Thyroid gland (tissue), 4 donors: ENCODE measurements at regions not wholly inside any gene's neighbourhood (a gene's known extent, or its start where the extent isn't known, plus 50 kb on each side); places are given as distances from the start of the nearest gene placed in this dataset.

Experiments
- DNase-seq, 2 donors: peaks; one replicate each; pipeline ENCODE4 v3.0.0-alpha.2; 2019
- H3K27ac ChIP-seq, 3 donors: fragments of 200-600 bp; sonication (generic); 1 replicate in 2 of 3; 2 replicates in 1 of 3; pipeline ENCODE4 v1.5.1; 2016 to 2019; ENCODE audit warnings: mild to moderate bottlenecking in 1 of 3, moderate library complexity in 1 of 3
- H3K27me3 ChIP-seq: fragments of 200-600 bp; sonication (generic); one replicate; pipeline ENCODE4 v1.5.1; 2019
- H3K36me3 ChIP-seq, 2 donors: fragments of 200-600 bp; sonication (generic); one replicate each; pipeline ENCODE4 v1.5.1; 2016 to 2019
- H3K4me1 ChIP-seq, 2 donors: fragments of 200-600 bp; sonication (generic); one replicate each; pipeline ENCODE4 v1.5.1; 2017 to 2019
- H3K4me3 ChIP-seq, 3 donors: fragments of 200-600 bp; sonication (generic); replicated peaks in 1 of 3; 1 replicate in 2 of 3; 2 replicates in 1 of 3; pipeline ENCODE4 v1.5.1; 2016; ENCODE audit warnings: mild to moderate bottlenecking in 1 of 3
- H3K9me3 ChIP-seq: fragments of 200-600 bp; sonication (generic); one replicate; pipeline ENCODE4 v1.5.1; 2017
- CTCF ChIP-seq, 6 experiments: fragments of 200-600 bp in 3 of 6; fragments of 450-650 bp in 3 of 6; sonication (generic) in 3 of 6; IDR thresholded peaks; one replicate each; pipeline ENCODE4 v1.5.1; 2016 to 2019; ENCODE audit warnings: antibody characterized with exemption in 6 of 6, mild to moderate bottlenecking in 2 of 6, inconsistent platforms in 1 of 6, moderate library complexity in 1 of 6
- POLR2A ChIP-seq, 2 donors: fragments of 450-650 bp; IDR thresholded peaks; one replicate each; pipeline ENCODE4 v1.6.1; 2017; ENCODE audit warnings: antibody characterized with exemption in 2 of 2, mild to moderate bottlenecking in 2 of 2, moderate library complexity in 1 of 2
- WGBS, 2 donors: methylation state at CpG; one replicate each; pipeline ENCODE4 v1.1.5; 2017; 5-methylcytosine and 5-hydroxymethylcytosine counted together
- intact Hi-C: fragments of 100-400 bp; cut with DNase I; formaldehyde crosslinking; loops from one replicate; pipeline ENCODE4 v1.15.1; 2023

- 78 to 80% methylated on average over 1 of the region's 1 CpG for WGBS, 2 donors
- no peak for TF ChIP-seq POLR2A (IDR thresholded peaks at IDR 0.05)
- no peak for TF ChIP-seq CTCF (IDR thresholded peaks at IDR 0.05)
- Histone ChIP-seq H3K36me3 (no peaks in the 10 kb centered on the region), H3K4me3 (no peak overlapping the region), H3K27me3 (no peaks in the 10 kb centered on the region), H3K4me1 (no peaks in the 10 kb centered on the region), H3K27ac (no peak overlapping the region), H3K9me3 (no peaks in the 10 kb centered on the region)
- DNase-seq: no peak
- intact Hi-C loops: no loop called here
These were observed 50.5 kb upstream of the GRIN2A start for GRCh38 chr16:10232757-10233156.

GRCh38 chr16:10239640-10240039, 57.4 kb upstream of the GRIN2A start:
- H3K4me3 ChIP-seq: no peak overlapping the region
- no peak for DNase-seq
- no peaks in the 10 kb centered on the region for H3K9me3 ChIP-seq
- no peak for TF ChIP-seq CTCF (IDR thresholded peaks at IDR 0.05)
- TF ChIP-seq POLR2A (IDR thresholded peaks at IDR 0.05): no peak
- intact Hi-C loops: no loop called here
- no peak overlapping the region for H3K27ac ChIP-seq
- no peaks in the 10 kb centered on the region for H3K27me3 ChIP-seq
- H3K4me1 ChIP-seq: no peaks in the 10 kb centered on the region
- no peaks in the 10 kb centered on the region for H3K36me3 ChIP-seq
- 63 to 70% methylated on average over 8 of the region's 8 CpGs for WGBS, 2 donors

- Histone ChIP-seq H3K27me3 (no peaks in the 10 kb centered on the region), H3K36me3 (no peaks in the 10 kb centered on the region), H3K27ac (no peak overlapping the region), H3K4me1 (no peaks in the 10 kb centered on the region), H3K9me3 (no peaks in the 10 kb centered on the region), H3K4me3 (no peak overlapping the region)
- DNase-seq: no peak
- TF ChIP-seq POLR2A (IDR thresholded peaks at IDR 0.05): no peak
- TF ChIP-seq CTCF (IDR thresholded peaks at IDR 0.05): no peak
- 73 to 84% methylated on average over 7 of the region's 7 CpGs for WGBS, 2 donors
- intact Hi-C loops: no loop called here
These were observed 58.8 kb upstream of the GRIN2A start for GRCh38 chr16:10240854-10241613.

- intact Hi-C loops: no loop called here
- DNase-seq: no peak
- Histone ChIP-seq H3K9me3 (no peaks in the 10 kb centered on the region), H3K27me3 (no peaks in the 10 kb centered on the region), H3K36me3 (no peaks in the 10 kb centered on the region), H3K27ac (no peak overlapping the region), H3K4me3 (no peak overlapping the region), H3K4me1 (no peaks in the 10 kb centered on the region)
- TF ChIP-seq CTCF (IDR thresholded peaks at IDR 0.05): no peak
- no peak for TF ChIP-seq POLR2A (IDR thresholded peaks at IDR 0.05)
- WGBS, 2 donors: 79 to 81% methylated on average over 2 of the region's 2 CpGs
These were observed 59.9 kb upstream of the GRIN2A start for GRCh38 chr16:10242097-10242496.

GRCh38 chr16:10242916-10243315, 60.7 kb upstream of the GRIN2A start:
- no peaks in the 10 kb centered on the region for H3K9me3 ChIP-seq
- no peaks in the 10 kb centered on the region for H3K27me3 ChIP-seq
- TF ChIP-seq CTCF (IDR thresholded peaks at IDR 0.05) (no peak), POLR2A (IDR thresholded peaks at IDR 0.05) (no peak)
- no peak overlapping the region for H3K27ac ChIP-seq
- no peaks in the 10 kb centered on the region for H3K36me3 ChIP-seq
- no peaks in the 10 kb centered on the region for H3K4me1 ChIP-seq
- H3K4me3 ChIP-seq: no peak overlapping the region
- WGBS, 2 donors: 84 to 92% methylated on average over 6 of the region's 6 CpGs
- DNase-seq: no peak
- intact Hi-C loops: no loop called here
